ENCODE measurements at regions not wholly inside any gene's neighbourhood (a gene's known extent, or its start where the extent isn't known, plus 50 kb on each side); places are given as distances from the start of the nearest gene placed in this dataset.
A peak's percentile ranks its signal among the peaks of the same experiment; 100 is the strongest.

DNA sequence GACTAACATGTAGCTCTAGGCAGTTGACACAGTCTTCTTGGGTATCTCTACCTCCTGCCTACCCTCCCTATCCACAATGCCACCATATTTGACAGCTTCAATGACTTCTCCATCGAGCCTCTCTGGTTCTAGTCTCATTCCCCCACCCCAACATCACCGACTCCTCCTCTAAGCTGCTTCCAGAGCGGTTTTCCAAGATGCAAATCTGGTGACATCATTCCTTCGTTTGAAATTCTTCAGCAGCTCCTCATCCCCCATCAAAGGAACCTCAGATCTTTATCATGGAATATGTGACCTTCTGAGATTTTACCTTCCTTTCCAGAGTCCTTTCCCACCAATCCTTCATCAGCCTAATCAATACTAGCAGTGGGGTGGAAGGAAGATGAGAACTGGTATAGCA lies 352.4 kb upstream of the RUNX1 start:
- Histone ChIP-seq H3K27ac (ENCODE audit: low read depth, low read length) (no peak overlapping the region), H3K4me3 (ENCODE audit: low read length) (no peak overlapping the region), H3K36me3 (ENCODE audit: control insufficient read depth in 2 of 3, insufficient read depth in 3 of 3, low read length in 3 of 3) (no peaks in the 10 kb centered on the region), H3K4me1 (ENCODE audit: control insufficient read depth in 2 of 2, insufficient read depth in 2 of 2, low read length in 2 of 2) (no peaks in the 10 kb centered on the region), H3K9me3 (ENCODE audit: control insufficient read depth in 2 of 3, low read length in 3 of 3) (no peaks in the 10 kb centered on the region), H3K27me3 (ENCODE audit: control insufficient read depth in 2 of 2, insufficient read depth in 2 of 2, low read length in 2 of 2) (no peaks in the 10 kb centered on the region)
- ChIA-PET CTCF (interaction anchor here (1.2 to 3.6 kb wide), 12 partner anchors 215 to 709 kb away, joined by 3 to 27 read pairs (median 6); no protein-coding TSS in a partner anchor), POLR2A (interaction anchor here (0.6 to 1.0 kb wide), 2 partner anchors 351 to 375 kb away, joined by 3 read pairs; no protein-coding TSS in a partner anchor)
- no peak overlapping the region for H3K4me3 Mint-ChIP-seq
- intact Hi-C loops (cut with micrococcal nuclease): loop anchor here in 1 of 2 donors (2.0 to 10.0 kb wide), 3 partner anchors 439 to 713 kb away; no protein-coding TSS in a partner anchor
- peaks cover 7 to 21% (median 15%) of the 10 kb centered on the region in 7 donors for H3K4me1 Mint-ChIP-seq
- H3K27ac Mint-ChIP-seq: peak overlapping the region in 2 of 9 donors; percentile 52 to 60
- ATAC-seq: no peak
- H3K27me3 Mint-ChIP-seq: peaks cover 0 to 4% (median 3%) of the 10 kb centered on the region in 5 donors
- no peak for DNase-seq
- peaks cover 0 to 3% (median 0%) of the 10 kb centered on the region in 11 donors for H3K9me3 Mint-ChIP-seq
- H3K36me3 Mint-ChIP-seq: no peaks in the 10 kb centered on the region

DNA sequence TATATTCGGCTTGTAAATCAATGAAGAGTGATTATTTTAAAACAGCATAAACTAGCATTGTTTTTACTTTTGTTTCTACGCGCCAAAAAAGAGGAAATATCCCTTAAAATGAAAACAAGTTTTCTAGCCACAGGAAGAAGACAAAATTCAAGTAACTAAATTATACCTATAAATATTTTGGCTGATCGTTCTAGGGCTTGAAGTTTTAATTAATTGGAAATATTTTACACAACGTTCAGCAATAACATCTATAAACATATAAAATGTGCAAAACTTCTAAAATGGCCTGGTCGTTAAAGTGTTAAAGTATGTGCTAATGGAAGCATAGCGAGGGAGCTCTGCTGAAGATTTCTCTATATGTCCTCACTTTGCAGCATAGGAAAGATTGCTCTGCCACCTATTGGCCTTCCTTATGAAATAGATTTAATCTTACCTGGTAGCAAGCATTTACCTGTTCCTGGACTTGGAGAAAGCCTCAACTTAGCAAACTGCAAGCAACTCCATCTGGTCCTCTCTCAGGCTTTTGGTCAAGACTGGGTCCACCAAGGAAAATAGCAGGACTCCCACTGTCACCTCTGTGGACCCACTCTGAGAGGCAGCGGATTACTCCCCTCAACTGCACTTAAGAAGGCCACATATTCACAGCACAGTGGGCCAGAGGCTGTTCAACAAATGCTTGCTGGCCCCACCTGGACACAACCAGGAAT lies 351.3 kb upstream of the RUNX1 start:
- no peaks in the 10 kb centered on the region for H3K27me3 ChIP-seq (ENCODE audit: control insufficient read depth in 2 of 2, insufficient read depth in 2 of 2, low read length in 2 of 2)
- no peaks in the 10 kb centered on the region for H3K36me3 ChIP-seq (ENCODE audit: control insufficient read depth in 2 of 3, insufficient read depth in 3 of 3, low read length in 3 of 3)
- peak overlapping the region in 3 of 10 donors; percentile 0 to 9 (median 1) for H3K4me3 Mint-ChIP-seq
- peak overlapping the region in 1 of 9 donors; percentile 65 for H3K27ac Mint-ChIP-seq
- peaks cover 0 to 3% (median 0%) of the 10 kb centered on the region in 11 donors for H3K9me3 Mint-ChIP-seq
- no peaks in the 10 kb centered on the region for H3K36me3 Mint-ChIP-seq
- intact Hi-C loops (cut with micrococcal nuclease): loop anchor here (1.0 to 10.0 kb wide), 16 partner anchors 108 to 714 kb away; no protein-coding TSS in a partner anchor
- ATAC-seq: peak; percentile 88
- no peaks in the 10 kb centered on the region for H3K9me3 ChIP-seq (ENCODE audit: control insufficient read depth in 2 of 3, low read length in 3 of 3)
- CTCF ChIA-PET: interaction anchor here (0.6 to 3.6 kb wide), 26 partner anchors 103 to 712 kb away, joined by 3 to 27 read pairs (median 4); no protein-coding TSS in a partner anchor
- POLR2A ChIA-PET: interaction anchor here (0.9 to 1.4 kb wide), 2 partner anchors 510 to 655 kb away, joined by 4 to 7 read pairs; no protein-coding TSS in a partner anchor
- H3K27me3 Mint-ChIP-seq: peaks cover 0 to 4% (median 0%) of the 10 kb centered on the region in 5 donors
- H3K4me1 ChIP-seq (ENCODE audit: control insufficient read depth in 2 of 2, insufficient read depth in 2 of 2, low read length in 2 of 2): no peaks in the 10 kb centered on the region
- H3K4me3 ChIP-seq (ENCODE audit: low read length): no peak overlapping the region
- H3K27ac ChIP-seq (ENCODE audit: low read depth, low read length): no peak overlapping the region
- DNase-seq: peak in 8 of 9 donors; percentile 23 to 73 (median 63)
- H3K4me1 Mint-ChIP-seq: peaks cover 7 to 21% (median 15%) of the 10 kb centered on the region in 7 donors

DNA sequence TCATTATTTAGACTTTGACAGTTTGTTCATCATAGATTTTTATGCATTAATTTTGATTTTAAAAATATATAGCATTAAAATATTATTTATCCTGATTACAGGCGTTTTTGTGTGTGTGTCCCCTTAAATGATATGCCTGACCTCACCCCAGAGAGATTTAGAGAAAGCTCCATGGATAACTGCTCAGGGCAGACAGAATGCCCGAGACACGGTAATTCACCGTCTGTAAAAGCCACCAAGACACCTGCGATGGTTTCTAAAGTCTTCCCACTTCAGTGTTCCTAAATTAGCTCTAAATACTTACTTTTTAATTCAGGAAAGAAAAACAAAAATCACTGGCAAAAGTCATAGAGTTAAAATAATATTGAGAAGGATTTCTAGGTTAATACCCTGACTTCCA lies 350.6 kb upstream of the RUNX1 start:
- no peak for DNase-seq
- Mint-ChIP-seq H3K4me3 (no peak overlapping the region), H3K27me3 (peaks cover 0 to 4% (median 0%) of the 10 kb centered on the region in 5 donors), H3K9me3 (peaks cover 0 to 3% (median 0%) of the 10 kb centered on the region in 11 donors), H3K27ac (peak overlapping the region in 1 of 9 donors; percentile 65), H3K4me1 (peaks cover 6 to 21% (median 15%) of the 10 kb centered on the region in 7 donors), H3K36me3 (no peaks in the 10 kb centered on the region)
- no peak overlapping the region for H3K27ac ChIP-seq (ENCODE audit: low read depth, low read length)
- no peaks in the 10 kb centered on the region for H3K27me3 ChIP-seq (ENCODE audit: control insufficient read depth in 2 of 2, insufficient read depth in 2 of 2, low read length in 2 of 2)
- H3K9me3 ChIP-seq (ENCODE audit: control insufficient read depth in 2 of 3, low read length in 3 of 3): no peaks in the 10 kb centered on the region
- intact Hi-C loops (cut with micrococcal nuclease): loop anchor here (1.0 to 10.0 kb wide), 16 partner anchors 109 to 715 kb away; no protein-coding TSS in a partner anchor
- H3K36me3 ChIP-seq (ENCODE audit: control insufficient read depth in 2 of 3, insufficient read depth in 3 of 3, low read length in 3 of 3): no peaks in the 10 kb centered on the region
- H3K4me3 ChIP-seq (ENCODE audit: low read length): no peak overlapping the region
- ChIA-PET CTCF (interaction anchor here (0.6 to 3.6 kb wide), 24 partner anchors 104 to 712 kb away, joined by 3 to 27 read pairs (median 4); no protein-coding TSS in a partner anchor), POLR2A (interaction anchor here (0.9 to 1.4 kb wide), 2 partner anchors 509 to 654 kb away, joined by 4 to 7 read pairs; no protein-coding TSS in a partner anchor)
- no peak for ATAC-seq
- H3K4me1 ChIP-seq (ENCODE audit: control insufficient read depth in 2 of 2, insufficient read depth in 2 of 2, low read length in 2 of 2): no peaks in the 10 kb centered on the region

DNA sequence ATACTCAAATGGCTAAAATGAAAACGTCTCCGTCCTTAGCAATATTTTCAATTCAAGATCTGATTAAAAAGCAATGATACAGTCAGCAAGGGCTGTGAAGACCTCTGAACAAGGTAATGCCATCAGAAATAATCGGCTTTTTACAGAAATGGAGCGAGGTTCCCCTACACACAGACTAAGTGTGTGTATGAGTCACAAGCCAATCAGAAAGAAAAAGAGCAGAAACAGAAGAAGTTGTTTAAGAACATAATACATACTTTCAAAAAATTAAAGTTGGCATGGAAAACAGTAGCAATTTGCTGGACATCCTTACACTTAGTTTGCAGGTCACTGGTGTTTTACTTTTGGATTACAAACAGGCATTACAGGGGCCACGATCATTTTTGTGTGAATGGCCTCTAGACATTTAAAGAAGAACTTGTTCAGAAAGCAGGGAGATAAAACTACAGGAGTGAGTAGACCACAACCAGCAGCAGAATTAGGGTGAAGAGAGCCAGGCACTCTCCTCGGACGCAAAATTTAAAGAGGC lies 350.0 kb upstream of the RUNX1 start:
- POLR2A ChIA-PET: interaction anchor here (0.6 to 1.4 kb wide), 2 partner anchors 38 to 511 kb away, joined by 3 to 4 read pairs; no protein-coding TSS in a partner anchor
- CTCF ChIA-PET: interaction anchor here (0.9 to 3.6 kb wide), 8 partner anchors 218 to 711 kb away, joined by 3 to 27 read pairs (median 6); no protein-coding TSS in a partner anchor
- H3K9me3 ChIP-seq (ENCODE audit: control insufficient read depth in 2 of 3, low read length in 3 of 3): no peaks in the 10 kb centered on the region
- ATAC-seq: no peak
- Mint-ChIP-seq H3K36me3 (no peaks in the 10 kb centered on the region), H3K9me3 (peaks cover 0 to 3% (median 0%) of the 10 kb centered on the region in 11 donors), H3K27ac (peak overlapping the region in 2 of 9 donors; percentile 32 to 46), H3K4me3 (peak overlapping the region in 3 of 10 donors; percentile 24 to 42 (median 32)), H3K27me3 (peaks cover 0 to 4% (median 0%) of the 10 kb centered on the region in 5 donors), H3K4me1 (peaks cover 0 to 19% (median 15%) of the 10 kb centered on the region in 7 donors)
- no peak for DNase-seq
- H3K27ac ChIP-seq (ENCODE audit: low read depth, low read length): no peak overlapping the region
- H3K4me3 ChIP-seq (ENCODE audit: low read length): no peak overlapping the region
- intact Hi-C loops (cut with micrococcal nuclease): no loop called here
- no peaks in the 10 kb centered on the region for H3K27me3 ChIP-seq (ENCODE audit: control insufficient read depth in 2 of 2, insufficient read depth in 2 of 2, low read length in 2 of 2)
- H3K36me3 ChIP-seq (ENCODE audit: control insufficient read depth in 2 of 3, insufficient read depth in 3 of 3, low read length in 3 of 3): no peaks in the 10 kb centered on the region
- no peaks in the 10 kb centered on the region for H3K4me1 ChIP-seq (ENCODE audit: control insufficient read depth in 2 of 2, insufficient read depth in 2 of 2, low read length in 2 of 2)

DNA sequence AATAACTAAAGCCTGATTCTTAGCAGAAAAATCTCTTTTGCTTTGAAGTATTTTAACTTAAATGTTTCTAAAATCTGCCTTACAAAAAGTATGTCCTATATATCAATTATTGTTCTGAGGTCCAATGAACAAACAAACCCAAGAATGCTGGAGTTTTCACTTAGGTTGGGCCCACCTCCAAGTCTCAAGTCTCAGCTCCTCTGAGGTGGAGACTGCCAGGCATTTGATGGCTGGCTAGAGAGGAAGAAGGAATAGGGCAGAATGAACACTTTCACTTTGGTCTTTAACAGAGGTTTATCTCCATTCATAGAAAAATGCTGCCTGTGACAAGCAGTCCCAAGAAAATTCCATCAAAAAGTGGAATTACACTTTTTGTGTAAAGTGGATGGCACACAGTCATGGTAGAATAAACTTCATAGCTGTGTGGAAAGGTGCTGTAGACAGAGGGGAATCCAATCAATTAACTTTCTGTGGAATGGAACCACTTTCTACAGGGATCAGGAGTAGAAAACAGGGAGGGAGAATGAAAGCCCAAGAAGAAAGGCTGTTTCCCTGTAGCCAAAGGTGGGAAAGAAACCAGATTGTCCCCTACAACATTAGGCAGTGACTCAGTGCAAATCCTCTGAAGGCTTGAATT lies 349.4 kb upstream of the RUNX1 start:
- ChIA-PET POLR2A (interaction anchor here (0.6 to 1.4 kb wide), 2 partner anchors 10 to 511 kb away, joined by 3 to 4 read pairs; no protein-coding TSS in a partner anchor), CTCF (no interaction called here)
- DNase-seq (no peak), ATAC-seq (no peak)
- Histone ChIP-seq H3K27me3 (ENCODE audit: control insufficient read depth in 2 of 2, insufficient read depth in 2 of 2, low read length in 2 of 2) (no peaks in the 10 kb centered on the region), H3K4me3 (ENCODE audit: low read length) (no peak overlapping the region), H3K4me1 (ENCODE audit: control insufficient read depth in 2 of 2, insufficient read depth in 2 of 2, low read length in 2 of 2) (no peaks in the 10 kb centered on the region), H3K36me3 (ENCODE audit: control insufficient read depth in 2 of 3, insufficient read depth in 3 of 3, low read length in 3 of 3) (no peaks in the 10 kb centered on the region), H3K9me3 (ENCODE audit: control insufficient read depth in 2 of 3, low read length in 3 of 3) (no peaks in the 10 kb centered on the region), H3K27ac (ENCODE audit: low read depth, low read length) (no peak overlapping the region)
- Mint-ChIP-seq H3K9me3 (peaks cover 0 to 3% (median 0%) of the 10 kb centered on the region in 11 donors), H3K27me3 (peaks cover 0 to 4% (median 0%) of the 10 kb centered on the region in 5 donors), H3K36me3 (no peaks in the 10 kb centered on the region), H3K27ac (peak overlapping the region in 1 of 9 donors; percentile 32), H3K4me3 (peak overlapping the region in 2 of 10 donors; percentile 10 to 42), H3K4me1 (peaks cover 0 to 19% (median 15%) of the 10 kb centered on the region in 7 donors)
- intact Hi-C loops (cut with micrococcal nuclease): no loop called here

DNA sequence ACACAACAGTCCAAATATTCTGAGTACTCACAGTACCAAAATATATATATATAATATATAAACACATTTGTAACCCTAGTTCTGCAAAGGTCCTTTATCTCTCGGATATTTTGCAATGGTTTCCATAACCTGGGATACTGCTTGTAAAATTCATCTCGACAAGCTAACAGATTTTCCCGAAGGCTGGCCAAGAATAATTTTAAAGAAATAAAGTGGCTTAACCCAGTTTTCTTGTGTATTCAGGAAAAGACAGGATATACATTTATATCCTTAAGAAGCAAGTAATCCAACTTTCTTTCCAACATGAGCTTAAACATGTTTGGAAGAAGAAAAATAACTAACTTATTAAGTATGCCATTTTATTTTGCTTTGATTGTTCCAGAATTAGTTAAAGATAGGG lies 348.7 kb upstream of the RUNX1 start:
- H3K27me3 ChIP-seq (ENCODE audit: control insufficient read depth in 2 of 2, insufficient read depth in 2 of 2, low read length in 2 of 2): no peaks in the 10 kb centered on the region
- ChIA-PET CTCF (interaction anchor here (0.7 kb wide), 1 partner anchor 705 kb away, joined by 3 read pairs; no protein-coding TSS in a partner anchor), POLR2A (interaction anchor here (0.6 to 1.4 kb wide), 2 partner anchors 10 to 510 kb away, joined by 3 to 4 read pairs; no protein-coding TSS in a partner anchor)

More for the DNA sequence above, 348.7 kb upstream of the RUNX1 start:
- Mint-ChIP-seq H3K4me1 (peaks cover 0 to 19% (median 15%) of the 10 kb centered on the region in 7 donors), H3K27me3 (peaks cover 0 to 4% (median 0%) of the 10 kb centered on the region in 5 donors), H3K9me3 (peaks cover 0 to 2% (median 0%) of the 10 kb centered on the region in 11 donors), H3K4me3 (no peak overlapping the region), H3K36me3 (no peaks in the 10 kb centered on the region), H3K27ac (no peak overlapping the region)
- Histone ChIP-seq H3K9me3 (ENCODE audit: control insufficient read depth in 2 of 3, low read length in 3 of 3) (no peaks in the 10 kb centered on the region), H3K4me3 (ENCODE audit: low read length) (no peak overlapping the region), H3K27ac (ENCODE audit: low read depth, low read length) (no peak overlapping the region), H3K4me1 (ENCODE audit: control insufficient read depth in 2 of 2, insufficient read depth in 2 of 2, low read length in 2 of 2) (no peaks in the 10 kb centered on the region), H3K36me3 (ENCODE audit: control insufficient read depth in 2 of 3, insufficient read depth in 3 of 3, low read length in 3 of 3) (no peaks in the 10 kb centered on the region)
- no peak for ATAC-seq
- DNase-seq: no peak
- intact Hi-C loops (cut with micrococcal nuclease): no loop called here
